IPS-11a (cell line): ENCODE measurements at regions not wholly inside any gene's neighbourhood (a gene's known extent, or its start where the extent isn't known, plus 50 kb on each side); places are given as distances from the start of the nearest gene placed in this dataset.
"Not testable (repeated sequence)": the region's sequence is repeated elsewhere in the genome, so short reads cannot be mapped to it uniquely, and the experiment has no call there.

Source experiments
- H3K4me3 ChIP-seq: one replicate; pipeline ENCODE4 v1.5.1; 2013; ENCODE audit warnings: low read depth, low read length, control low read depth

DNA sequence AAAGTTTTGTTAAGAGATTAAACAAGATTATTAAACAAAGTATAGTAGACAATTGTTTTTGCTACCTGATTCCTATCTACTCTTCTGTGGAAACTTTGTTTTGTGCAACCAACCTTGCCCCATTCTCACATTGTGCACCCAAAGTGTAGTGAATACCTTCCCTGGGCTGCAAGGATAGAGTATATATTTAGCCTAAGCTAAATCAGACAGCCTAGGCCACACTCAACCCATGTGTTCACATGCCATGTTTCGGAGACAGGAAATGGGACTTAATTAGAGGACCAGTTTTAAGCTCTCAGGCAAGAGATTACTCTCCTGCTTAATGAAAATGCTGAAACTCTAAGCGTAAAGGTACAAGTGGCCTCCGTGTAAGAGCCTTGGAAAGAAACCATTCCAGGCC is 734.9 kb upstream of the USP15 start:
- H3K4me3 ChIP-seq: no peak overlapping the region

DNA sequence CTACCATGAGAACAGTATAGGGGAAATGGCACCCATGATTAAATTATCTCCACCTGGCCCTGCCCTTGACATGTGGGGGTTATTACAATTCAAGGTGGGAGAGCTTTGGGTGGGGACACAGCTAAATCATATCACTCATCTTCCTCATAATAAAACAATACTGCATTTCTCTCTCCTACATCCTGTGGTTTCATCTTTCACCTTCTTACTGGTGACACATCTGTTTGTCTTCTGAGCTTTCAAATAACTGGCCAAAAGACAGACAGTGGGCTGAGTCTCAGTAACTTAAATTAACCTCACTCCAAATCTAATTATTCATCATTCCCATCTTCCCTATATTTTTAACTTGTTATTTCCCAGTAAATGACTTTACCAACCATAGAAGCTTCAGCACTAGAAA is 729.7 kb upstream of the USP15 start:
- H3K4me3 ChIP-seq: no peak overlapping the region

DNA sequence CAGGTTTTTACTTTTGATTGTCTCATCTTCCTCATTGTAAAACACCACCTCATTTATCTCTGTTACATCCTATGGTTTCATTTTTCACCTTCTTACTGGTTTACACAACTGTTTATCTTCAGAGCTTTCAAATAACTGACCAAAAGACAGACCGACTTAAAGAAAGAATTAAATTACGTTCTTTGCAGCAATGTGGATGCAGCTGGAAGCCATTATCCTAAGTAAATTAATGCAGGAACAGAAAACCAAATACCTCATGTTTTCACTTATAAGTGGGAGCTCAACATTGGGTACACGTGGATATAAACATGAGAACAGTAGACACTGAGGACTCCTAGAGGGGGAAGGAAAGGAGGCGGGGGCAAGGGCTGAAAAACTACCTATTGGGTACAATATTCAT is 729.0 kb upstream of the USP15 start:
- H3K4me3 ChIP-seq: no peak overlapping the region

DNA sequence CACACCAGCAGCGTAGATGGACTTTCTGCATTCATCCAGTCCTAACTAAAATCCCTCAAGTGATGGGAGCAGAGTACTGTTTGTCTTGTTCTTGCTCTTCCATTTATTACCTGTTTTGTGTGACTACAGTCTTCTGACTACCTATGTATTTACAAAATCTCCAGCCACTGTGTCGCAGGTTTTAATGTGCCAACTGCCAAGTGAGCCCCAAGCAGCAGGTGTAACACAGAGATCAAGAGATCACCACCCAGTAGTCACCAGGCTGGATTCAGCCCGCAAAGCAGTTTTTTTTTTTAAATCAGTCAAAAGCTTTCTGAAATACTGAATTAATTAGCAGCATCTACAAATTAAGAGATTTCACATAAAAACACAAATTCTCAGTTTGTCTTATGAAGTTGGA is 724.1 kb upstream of the USP15 start:
- no peak overlapping the region for H3K4me3 ChIP-seq

DNA sequence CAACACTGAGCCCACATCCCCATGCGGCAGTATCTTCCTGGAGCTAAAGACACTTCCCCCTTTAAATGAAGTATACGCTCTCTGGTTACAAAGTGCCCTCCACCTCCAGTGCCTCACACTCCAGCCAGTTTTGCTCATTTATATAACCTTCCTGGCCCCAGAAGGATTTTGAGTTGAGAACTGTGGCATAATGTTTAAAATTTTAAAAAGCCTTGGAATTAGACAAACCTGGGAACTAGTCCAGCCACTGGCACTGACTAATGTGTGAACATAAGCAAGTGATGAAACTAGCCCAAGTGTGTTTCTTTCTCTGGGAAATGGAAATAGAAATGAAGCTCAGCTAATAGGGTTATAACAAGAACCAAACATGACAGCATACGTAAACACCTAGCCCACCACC is 723.7 kb upstream of the USP15 start:
- H3K4me3 ChIP-seq: no peak overlapping the region

DNA sequence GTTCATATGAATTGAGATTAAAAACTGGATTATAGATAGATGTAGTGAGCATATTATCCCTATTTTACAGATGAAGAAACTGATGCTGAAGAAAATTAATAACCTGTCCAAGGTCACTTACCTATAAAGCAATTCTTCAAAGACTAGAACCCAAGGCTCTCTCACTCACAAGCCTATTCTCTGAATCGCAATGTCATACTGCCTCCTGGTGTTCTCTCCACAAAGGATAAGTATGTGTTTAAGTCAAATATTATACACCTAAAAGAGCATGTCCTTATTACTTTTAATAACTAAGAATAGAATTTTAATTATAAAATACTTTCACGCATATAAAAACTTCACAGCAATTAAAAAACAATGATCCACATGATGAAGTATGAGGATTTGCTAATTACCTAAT is 721.3 kb upstream of the USP15 start:
- no peak overlapping the region for H3K4me3 ChIP-seq

DNA sequence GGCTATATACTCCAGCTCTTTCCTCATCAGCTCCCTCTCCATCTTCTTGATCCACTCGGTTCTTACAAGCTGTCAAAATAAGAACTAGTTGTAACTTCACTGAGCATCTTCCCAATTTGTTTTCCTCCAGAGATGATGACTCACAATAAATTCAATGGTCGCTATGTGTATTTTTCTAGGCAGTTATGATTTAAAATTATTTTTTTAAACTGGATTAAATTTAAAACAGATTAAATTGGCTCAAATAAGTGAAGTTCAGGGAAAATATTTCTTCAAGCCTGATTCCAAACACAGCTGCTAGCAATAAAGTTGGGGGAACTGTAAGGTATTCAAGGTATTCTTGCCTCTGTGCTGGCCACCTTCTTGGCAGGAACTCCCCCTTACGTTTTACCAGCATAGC is 717.7 kb upstream of the USP15 start:
- no peak overlapping the region for H3K4me3 ChIP-seq

- H3K4me3 ChIP-seq: no peak overlapping the region
These were observed 713.9 kb upstream of the USP15 start for GRCh38 chr12:61546296-61546695.

DNA sequence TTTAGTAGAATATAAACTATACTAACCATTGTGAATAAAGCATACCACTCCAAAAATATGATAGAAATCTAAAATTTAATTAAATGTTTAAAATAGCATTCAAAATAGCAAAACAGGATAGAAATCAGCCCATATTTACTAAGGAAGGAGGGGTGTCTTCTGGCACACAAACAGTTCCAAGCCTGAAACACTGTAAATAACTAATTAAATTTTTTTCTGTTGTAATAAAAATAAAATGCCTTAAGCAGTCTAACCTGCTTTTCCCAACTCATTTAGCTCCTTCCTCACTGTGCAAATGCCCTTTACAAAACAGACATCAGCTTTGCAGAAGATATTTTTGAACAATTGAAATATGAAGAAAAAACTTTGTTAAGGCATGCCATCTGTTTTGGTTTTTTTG is 707.1 kb upstream of the USP15 start:
- H3K4me3 ChIP-seq: no peak overlapping the region

DNA sequence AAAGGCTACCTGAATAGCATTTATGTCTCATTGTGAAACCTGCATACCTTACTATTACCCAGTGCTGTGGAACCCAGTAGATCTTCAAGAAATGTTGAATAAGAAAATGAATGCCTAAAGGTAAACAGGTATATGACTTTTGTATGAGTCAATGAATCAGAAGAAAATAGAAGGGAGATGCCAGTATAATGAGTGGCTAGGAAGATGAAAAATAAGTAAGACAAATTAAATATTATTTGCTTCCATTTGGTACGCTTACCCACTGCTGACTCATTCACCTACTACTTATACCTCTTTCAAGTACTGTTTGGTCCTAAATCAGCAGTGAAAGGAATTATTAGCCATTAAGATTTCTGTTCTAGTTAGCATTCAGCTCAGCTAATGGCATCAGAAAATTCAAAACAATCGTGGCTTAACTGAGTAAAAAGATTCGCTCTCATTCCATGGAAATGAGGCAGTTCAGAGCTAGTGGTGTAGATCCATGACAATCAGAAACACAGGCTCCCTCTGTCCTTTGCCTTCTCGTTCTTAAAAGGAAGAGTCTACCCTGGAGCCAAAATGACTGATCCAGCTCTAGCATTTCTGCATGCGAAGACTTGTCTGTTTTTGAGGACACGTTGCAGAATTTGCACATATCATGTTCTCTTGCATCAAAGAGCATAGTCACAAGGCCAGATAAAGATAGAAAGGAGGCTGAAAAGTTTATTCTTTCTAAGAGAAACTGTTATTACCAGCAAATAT is 705.8 kb upstream of the USP15 start:
- H3K4me3 ChIP-seq: no peak overlapping the region

DNA sequence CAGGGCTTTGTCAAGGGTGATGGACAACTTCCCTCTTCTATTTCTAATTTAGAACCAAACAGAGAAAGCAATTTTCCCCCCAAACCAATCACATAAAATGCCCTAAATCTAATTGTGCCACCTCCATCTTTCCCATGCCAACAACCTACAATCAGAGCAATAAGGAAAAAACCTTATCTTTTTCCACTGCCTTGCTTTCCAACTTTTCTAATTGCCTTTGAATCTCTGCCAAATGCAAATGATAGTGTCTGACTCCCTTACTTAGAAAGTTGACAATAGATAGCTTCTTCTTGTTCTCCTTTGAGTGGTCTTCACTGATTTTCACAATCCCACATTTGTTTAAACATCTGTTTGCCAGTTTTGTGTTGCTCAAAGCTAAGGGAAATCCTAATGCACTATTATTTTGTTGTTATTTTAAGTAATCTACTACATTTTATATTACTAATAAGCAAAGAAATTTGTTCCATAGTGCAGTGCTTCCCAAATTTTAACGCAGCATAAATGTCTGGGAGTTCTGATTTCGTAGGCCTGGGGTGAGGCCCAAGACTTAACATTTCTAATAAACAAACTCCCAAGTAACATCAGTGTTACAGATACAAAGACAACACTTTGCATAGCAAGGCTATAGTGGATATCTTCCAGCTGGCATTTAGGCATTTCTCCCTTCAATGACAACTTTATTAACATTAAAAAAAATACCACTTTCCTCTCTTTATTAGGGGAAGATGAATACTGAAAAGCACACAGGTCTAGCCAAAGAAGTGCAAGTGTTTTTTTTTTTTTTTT is 696.3 kb upstream of the USP15 start:
- H3K4me3 ChIP-seq: no peak overlapping the region

DNA sequence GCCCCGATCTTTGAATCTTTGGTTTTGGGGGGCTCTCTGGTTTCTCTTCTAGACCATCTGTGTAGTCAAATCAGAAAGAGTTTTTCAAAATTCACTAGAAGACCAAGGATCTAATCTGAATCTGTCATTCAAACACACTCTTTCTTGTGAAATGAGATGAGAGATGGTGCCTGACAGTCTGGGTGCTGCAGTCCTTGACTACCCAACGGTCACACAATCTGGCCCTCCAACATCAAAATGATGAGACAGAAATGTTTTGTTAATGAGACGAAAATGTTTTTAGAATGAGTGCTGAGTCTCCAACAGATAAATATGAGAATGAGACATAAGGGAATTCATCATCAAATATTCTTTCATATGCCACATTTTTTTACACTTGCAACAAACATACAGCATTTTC is 695.7 kb upstream of the USP15 start:
- no peak overlapping the region for H3K4me3 ChIP-seq

DNA sequence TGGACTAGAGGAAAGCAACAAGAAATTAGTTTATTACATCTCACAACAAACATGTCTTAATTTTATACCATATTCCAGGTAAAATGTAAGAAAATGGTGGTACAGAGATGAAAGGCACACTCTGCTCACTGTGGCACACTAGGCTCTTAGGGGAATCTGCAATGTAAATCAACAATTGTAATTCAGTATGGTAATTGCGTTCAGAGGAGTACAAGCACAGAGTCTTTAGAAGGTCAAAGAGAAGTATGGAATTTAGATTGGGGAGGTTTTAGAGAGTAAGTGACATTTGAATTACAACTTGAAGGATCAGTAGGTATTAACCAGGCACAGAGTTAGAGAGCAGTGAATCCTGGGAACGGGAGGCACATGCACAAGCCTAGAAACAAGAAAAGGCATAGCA is 694.0 kb upstream of the USP15 start:
- H3K4me3 ChIP-seq: no peak overlapping the region

GRCh38 chr12:61574339-61574738 is 685.9 kb upstream of the USP15 start:
- no peak overlapping the region for H3K4me3 ChIP-seq

GRCh38 chr12:61584943-61585342 is 675.3 kb upstream of the USP15 start:
- H3K4me3 ChIP-seq: no peak overlapping the region

DNA sequence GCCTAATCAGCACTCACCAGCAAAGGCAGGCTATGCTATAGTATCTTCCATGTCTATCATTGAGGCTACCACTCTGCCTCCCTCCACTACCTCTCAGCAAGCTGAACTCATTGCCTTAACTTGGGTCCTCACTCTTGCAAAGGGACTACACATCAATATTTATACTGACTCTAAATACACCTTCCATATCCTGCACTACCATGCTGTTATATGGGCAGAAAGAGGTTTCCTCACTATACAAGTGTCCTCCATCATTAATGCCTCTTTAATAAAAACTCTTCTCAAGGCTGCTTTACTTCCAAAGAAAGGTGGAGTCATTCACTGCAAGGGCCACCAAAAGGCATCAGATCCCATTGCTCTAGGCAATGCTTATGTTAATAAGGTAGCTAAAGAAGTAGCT is 669.3 kb upstream of the USP15 start:
- not testable (repeated sequence) for H3K4me3 ChIP-seq

DNA sequence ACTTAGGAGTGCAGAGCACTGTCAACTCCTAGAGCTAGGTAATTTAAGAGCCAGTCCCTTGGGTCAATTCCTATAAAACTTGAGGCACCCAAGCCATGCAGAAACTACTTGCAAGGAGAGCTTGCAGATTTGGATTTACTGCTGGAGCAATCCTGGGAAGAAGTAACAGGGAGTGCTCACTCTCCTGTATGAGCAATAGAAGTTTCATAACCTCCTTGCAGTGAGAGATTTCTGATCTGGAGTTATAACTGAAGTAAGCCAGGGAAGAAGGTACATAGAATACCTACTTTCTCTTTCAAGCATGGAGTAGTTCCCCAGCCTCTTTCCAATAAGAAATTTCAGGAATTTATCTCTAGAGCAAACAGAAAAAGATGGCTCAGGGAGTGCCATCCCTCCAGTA is 650.1 kb upstream of the USP15 start:
- no peak overlapping the region for H3K4me3 ChIP-seq

DNA sequence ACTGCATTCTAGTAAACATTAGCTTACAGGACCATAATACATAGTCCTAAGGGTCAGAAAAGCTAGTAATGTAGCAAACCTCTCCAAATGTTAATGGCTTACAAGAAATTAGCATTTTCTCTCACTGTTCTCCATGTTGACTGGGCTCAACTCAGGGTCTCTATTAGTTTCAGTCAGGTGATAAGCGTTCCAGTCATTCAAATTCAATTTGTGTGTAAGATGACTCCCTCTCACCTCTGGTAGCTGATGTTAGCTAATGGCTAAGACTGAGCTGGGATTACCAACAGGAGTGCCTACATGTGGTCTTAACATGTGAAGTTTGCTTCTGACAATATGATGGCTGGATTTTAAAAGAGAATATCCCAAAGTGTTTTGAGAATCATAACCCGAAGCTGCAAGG is 630.5 kb upstream of the USP15 start:
- no peak overlapping the region for H3K4me3 ChIP-seq

DNA sequence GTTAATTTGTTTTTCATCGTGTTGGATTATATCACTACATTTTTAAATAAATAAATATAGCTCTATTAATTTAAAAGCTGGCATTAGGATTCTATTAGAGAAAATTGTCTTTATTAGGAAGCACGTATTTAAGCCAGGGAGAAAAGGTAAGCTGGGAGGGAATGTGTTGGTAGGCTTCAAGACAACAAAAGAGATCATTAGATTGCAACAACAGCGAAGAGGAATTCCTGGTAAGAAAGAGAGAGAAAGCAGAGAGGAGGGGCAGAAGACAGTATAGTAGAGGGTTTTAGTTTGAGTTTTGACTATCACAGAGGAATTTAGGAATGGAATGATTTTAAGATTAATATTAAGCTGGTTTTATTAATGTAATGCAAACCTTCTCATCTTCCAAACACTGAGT is 613.6 kb upstream of the USP15 start:
- H3K4me3 ChIP-seq: no peak overlapping the region

DNA sequence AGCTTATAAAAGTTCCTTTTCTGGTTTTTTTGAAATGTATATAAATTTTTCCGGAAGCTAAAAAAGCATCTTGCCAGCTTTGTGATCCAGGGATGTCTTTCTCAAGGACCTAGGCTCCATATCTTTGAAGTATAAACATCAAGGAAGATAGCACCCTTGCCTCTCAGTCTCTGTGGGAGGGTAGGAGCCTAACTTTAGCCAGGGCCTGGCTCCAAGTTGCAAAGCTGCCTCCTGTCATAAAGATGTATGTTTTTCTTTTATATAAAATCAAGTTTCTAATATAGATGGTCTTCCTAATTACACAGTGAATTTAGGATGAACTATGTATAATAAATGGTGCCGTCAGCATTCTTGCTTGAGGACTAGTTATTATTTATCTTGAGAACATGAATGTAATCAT is 612.6 kb upstream of the USP15 start:
- H3K4me3 ChIP-seq: no peak overlapping the region

DNA sequence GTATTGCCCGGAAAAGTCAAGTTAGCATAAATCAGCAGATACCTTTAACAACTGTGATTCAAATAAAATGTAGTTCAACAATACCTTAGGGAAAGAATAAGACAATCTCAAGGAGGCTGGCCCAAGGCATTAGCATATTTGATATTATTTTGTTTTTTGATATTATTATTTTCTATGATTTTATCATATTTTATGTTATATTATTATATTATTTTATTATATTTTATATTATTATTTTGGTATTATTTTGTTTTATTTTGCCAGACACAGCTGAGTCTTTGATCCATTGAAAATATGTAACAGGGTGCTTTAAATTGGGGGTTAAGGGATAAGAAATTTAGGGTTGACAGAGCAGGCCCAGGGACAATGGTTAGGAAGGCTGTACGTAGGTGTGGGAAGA is 607.9 kb upstream of the USP15 start:
- no peak overlapping the region for H3K4me3 ChIP-seq

GRCh38 chr12:61654698-61655097 is 605.5 kb upstream of the USP15 start:
- no peak overlapping the region for H3K4me3 ChIP-seq

- H3K4me3 ChIP-seq: no peak overlapping the region
These were observed 605.0 kb upstream of the USP15 start for GRCh38 chr12:61655241-61655640.
